NCI-H69 (cell line): ENCODE measurements at regions not wholly inside any gene's neighbourhood (a gene's known extent, or its start where the extent isn't known, plus 50 kb on each side); places are given as distances from the start of the nearest gene placed in this dataset.

Experiments used
- DNase-seq: peaks from one replicate; lab custom pipeline; 2025; lab: John Stamatoyannopoulos, UW

DNA sequence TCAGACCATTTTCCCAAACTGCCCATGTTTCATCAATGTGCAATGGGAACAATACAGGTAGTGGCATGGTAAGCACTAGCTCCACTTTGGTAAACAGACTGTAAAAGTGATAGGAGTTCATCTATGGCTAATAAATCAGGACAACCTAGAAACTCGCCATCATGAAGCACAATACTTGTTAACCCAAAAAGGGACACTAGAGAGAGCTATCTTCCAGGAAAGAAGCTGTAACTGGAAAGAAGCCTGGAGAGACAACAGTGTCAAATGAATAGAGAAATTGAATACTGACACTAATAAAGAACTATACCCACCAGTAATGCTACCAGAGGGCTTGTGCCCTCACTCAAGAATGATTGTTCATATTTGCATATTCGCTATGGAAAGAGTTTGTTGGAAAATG is 164.7 kb upstream of the RGS18 start:
- peak; percentile 46 for DNase-seq

- peak; percentile 8 for DNase-seq
Observed at GRCh38 chr1:192002063-192002462, 156.2 kb upstream of the RGS18 start.

- no peak for DNase-seq
Observed at GRCh38 chr1:192003295-192004077, 154.8 kb upstream of the RGS18 start.

DNA sequence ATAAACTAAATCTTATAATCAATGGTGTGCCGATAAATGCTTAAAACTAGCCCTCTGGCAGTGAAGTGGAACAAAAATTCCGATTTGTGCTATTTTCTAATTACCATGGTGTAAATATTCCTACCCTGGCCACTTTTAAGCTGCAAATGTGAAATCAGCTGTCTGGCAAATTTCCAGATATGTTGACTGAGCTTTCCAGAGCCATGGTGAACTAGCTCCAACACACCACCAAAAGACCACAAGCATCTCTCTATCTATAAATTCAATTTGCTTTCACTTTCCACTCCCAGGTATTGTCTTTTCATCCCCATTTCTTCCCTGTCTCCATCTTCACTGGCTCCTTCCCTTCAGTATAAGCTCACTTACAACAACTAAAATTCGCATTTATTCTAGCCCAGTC is 152.3 kb upstream of the RGS18 start:
- DNase-seq: no peak

DNA sequence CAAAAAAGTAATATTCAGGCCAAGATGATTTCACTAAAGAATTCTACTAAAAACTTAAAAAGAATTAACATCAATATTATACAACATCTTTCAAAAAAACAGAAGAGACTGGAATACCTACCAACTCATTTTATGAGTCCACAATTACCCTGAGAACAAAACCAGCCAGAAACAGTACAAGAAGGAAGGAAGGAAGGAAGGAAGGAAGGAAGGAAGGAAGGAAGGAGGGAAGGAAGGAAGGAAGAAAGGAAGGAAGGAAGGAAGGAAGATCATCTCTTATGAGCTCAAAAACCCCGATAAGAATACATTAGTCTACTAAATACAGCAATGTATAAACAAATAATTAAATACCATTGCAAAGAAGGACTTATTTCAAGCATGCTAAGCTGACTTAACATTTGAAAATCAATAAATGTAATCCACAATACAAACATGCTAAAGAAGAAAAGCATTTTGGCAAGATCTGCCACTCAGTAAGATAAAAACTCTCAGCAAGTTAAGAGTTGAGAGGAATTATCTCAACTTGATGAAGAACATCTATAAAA is 149.9 kb upstream of the RGS18 start:
- no peak for DNase-seq

GRCh38 chr1:192010406-192010805 is 147.9 kb upstream of the RGS18 start:
- no peak for DNase-seq

DNA sequence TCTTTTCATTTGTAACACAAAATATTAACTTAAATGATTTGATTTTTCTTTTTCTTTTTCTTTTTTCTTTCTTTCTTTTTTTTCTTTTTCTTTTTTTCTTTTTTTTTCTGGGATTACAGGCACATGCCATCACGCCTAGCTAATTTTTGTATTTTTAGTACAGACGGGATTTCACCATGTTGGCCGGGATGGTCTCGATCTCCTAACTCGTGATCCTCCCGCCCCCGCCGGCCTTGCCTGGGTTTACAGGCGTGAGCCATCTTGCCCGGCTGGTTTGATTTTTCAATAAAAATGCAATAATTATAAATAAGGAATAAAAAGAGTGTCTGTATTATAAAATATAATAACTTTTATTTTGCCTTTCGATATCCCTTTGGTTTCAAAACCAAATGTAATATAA is 146.7 kb upstream of the RGS18 start:
- DNase-seq: no peak

DNA sequence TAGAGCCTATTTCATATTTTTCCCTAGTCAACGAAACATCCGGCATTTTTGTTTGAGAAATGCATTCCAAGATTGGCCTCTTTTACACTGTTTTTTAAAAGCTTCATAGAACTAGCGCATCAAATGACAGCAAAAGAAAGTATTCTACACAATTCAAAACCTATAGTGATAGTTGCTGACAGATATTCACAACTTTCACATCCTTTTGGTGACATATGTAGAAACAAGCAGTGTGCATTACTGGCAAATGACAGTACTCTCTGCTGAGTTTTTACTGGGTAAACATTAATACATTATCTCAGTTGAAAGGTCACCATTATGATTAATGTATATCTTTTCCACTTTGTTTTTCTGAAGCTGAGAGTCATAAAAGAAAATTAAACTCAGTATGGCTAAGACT is 135.4 kb upstream of the RGS18 start:
- DNase-seq: peak; percentile 27

- no peak for DNase-seq
Observed at GRCh38 chr1:192024881-192025280, 133.4 kb upstream of the RGS18 start.

- no peak for DNase-seq
Observed at GRCh38 chr1:192038567-192038966, 119.7 kb upstream of the RGS18 start.

- no peak for DNase-seq
Observed at GRCh38 chr1:192045131-192045530, 113.1 kb upstream of the RGS18 start.

DNA sequence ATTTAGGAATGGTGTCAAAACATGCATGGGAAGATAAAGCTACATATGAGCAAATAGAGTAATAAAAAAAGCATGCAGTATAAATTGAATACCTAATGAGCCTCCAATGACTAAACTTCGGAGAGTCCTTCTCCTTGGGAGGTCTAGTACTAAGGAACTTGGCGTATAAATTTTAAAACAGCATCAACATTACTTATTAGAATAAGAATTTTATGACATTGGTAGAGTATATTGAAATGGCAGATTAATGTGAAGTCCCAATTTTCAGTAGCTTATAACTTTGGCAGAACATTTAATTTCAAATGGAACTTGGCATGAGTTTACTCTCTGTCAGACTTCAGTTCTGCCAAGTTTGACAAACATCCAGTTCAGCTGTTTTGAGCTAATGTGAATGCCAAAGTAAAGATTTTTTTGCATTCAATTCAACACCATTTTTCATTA is 104.7 kb upstream of the RGS18 start:
- DNase-seq: no peak

DNA sequence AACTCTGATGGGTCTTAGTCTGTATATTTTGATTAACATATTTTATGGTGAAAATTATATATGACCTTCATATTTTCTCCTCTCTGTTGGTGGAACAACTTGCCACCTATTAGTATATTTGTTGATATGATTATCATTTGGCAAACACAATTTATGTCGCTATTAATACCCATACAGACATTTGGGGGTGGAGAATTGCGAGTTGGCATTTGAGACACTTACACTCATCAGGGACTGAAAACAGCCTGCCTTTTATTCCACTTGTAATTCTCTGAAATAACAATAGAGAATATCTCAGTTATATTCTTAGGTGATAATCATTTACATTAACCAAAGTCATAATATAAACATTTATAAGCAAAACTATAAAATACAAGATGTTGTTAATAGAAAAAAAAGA is 100.5 kb upstream of the RGS18 start:
- no peak for DNase-seq

DNA sequence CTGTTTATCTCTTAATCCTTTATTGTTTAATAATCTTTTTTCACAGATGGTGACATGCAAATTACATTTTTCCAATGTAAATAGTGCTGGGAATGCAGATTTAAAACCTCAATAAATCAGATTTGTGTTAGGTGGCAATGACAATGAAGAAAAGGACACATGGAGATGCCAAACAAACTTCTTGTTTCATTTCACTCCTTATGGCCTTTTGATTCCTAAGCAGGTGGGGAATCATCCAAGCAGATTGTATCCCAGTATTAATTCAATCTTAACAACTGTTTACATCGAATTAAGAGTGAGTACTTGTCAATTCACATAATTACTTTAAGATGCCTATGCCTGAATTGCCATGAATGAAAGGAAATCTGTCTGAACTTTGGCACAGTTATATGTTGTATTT is 98.9 kb upstream of the RGS18 start:
- DNase-seq: peak; percentile 64

GRCh38 chr1:192061556-192061955 is 96.7 kb upstream of the RGS18 start:
- no peak for DNase-seq

GRCh38 chr1:192065087-192065486 is 93.2 kb upstream of the RGS18 start:
- DNase-seq: no peak

DNA sequence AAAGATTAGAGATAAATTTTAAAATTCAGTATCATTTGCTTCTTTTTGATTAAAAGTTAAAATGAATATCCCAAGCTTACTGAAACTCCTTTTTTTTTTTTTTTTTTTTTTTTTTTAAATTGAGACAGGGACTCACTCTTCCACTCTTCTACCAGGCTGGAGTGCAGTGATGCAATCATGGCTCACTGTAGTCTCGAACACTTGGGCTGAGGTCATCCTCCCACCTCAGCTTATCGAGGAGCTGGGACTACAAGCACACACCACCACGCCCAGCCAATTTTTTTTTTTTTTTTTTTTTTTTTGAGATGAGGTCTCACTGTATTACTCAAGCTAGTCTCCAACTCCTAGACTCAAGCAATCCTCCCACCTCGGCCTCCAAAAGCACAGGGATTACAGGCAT is 92.1 kb upstream of the RGS18 start:
- DNase-seq: no peak

- DNase-seq: no peak
Observed at GRCh38 chr1:192067360-192067759, 90.9 kb upstream of the RGS18 start.

DNA sequence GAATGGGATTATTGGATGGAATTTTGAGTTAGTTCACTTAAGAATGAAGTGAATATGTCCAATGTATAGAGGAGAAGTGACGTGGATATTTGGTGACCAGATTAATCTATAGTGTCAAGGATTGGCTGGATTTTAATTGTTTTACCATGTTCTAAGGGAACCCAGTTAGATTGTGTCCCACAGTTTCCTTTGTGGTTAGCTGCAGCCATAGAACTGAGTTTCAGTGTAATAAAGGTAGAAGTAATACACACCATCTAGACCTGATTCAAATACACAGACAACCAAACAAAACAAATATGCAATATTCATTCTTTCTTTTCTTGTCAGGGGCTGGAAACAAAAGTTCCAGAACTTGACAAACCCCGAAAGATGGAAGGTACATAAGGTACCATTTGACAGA is 88.0 kb upstream of the RGS18 start:
- DNase-seq: no peak

- no peak for DNase-seq
Observed at GRCh38 chr1:192080684-192081083, 77.6 kb upstream of the RGS18 start.

DNA sequence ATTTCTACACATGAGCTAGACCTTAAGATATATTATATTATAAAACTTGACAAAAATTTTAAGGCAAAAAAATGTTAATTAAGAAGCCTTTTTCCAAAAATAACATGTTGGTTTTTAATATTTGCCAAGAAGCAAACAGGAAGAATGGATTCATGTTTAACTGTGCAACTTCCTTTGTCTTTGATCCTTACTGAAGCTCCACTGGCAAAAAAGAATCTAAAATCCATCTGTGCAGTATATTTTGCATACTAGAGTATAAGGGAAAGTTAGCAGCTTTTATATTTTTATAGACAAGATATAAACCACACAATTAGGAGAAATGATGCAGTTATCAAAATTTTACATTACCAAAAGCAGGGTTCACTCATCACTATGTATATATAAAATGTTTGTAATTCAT is 76.9 kb upstream of the RGS18 start:
- DNase-seq: no peak

DNA sequence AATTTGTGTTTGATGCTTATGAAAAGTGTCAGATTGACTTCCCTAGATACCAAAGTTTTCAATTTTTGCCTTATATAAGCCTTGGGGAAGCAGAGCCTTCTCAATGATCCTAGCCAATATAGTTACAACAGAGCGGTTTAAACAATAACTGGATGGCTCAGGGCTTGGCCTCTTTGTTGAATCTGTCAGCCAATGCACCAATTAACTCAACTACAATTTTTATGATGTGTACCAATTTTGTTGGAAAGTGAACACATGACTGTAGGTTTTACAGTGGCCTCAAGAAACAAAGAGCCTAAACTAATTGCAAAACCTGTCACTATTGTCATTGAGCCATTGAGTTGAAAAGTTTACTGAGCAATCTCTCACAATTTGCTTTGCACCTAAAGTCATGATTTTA is 71.6 kb upstream of the RGS18 start:
- DNase-seq: peak; percentile 72

GRCh38 chr1:192087334-192087733 is 70.9 kb upstream of the RGS18 start:
- peak; percentile 12 for DNase-seq

- no peak for DNase-seq
Observed at GRCh38 chr1:192088496-192088895, 69.8 kb upstream of the RGS18 start.
